HCT116 (cell line): ENCODE measurements at regions not wholly inside any gene's neighbourhood (a gene's known extent, or its start where the extent isn't known, plus 50 kb on each side); places are given as distances from the start of the nearest gene placed in this dataset.

Experiments
- ATAC-seq: fragments of 200-7000 bp; cut with Tn5 transposase; 2 replicates; pipeline ENCODE4 v1.9.1; 2020; ENCODE audit warnings: mild to moderate bottlenecking, moderate library complexity
- BruUV-seq: library from RNA; stranded (reverse); fragments of 400-500 nt; replicated peaks from 2 replicates; lab custom pipeline; 2021; lab: Mats Ljungman, UMichigan
- CTCF ChIA-PET: fragments of 300-600 bp; sonication (Branson Sonifier 250); formaldehyde crosslinking; loops from one replicate; lab custom pipeline; 2021; ENCODE audit warnings: antibody characterized with exemption; lab: Charles Lee
- POLR2A ChIA-PET: fragments of 300-600, 350-600 bp; sonication (Branson Sonifier 250); formaldehyde crosslinking; loops from one replicate; lab custom pipeline; 2021; ENCODE audit warnings: antibody characterized with exemption; lab: Charles Lee
- RAD21 ChIA-PET, 2 experiments: fragments of 300-600 bp; sonication (Branson Sonifier 250); formaldehyde crosslinking; loops; one replicate each; lab custom pipeline; 2023; ENCODE audit warnings: low total read pairs in 2 of 2; ENCODE audit not compliant: uncharacterized antibody in 2 of 2, unreplicated experiment in 2 of 2, low non-redundant PET in 1 of 2; lab: Charles Lee
- DNase-seq: peaks from one replicate; pipeline ENCODE4 v3.0.0-alpha.2; 2010; ENCODE audit warnings: low read depth, low spot score
- H2AFZ ChIP-seq: fragments of 200-600 bp; shearing (Covaris generic), sonication (generic); 2 replicates; pipeline ENCODE4 v1.6.1; 2017; ENCODE audit warnings: low read depth, mixed run types, mixed read lengths, antibody characterized with exemption, low read length; ENCODE audit not compliant: poor library complexity, severe bottlenecking
- H3K27ac ChIP-seq: 2 replicates; pipeline ENCODE4 v1.5.1; 2012; ENCODE audit warnings: low read depth, low read length
- H3K27me3 ChIP-seq: fragments of 200-600 bp; sonication (generic); 2 replicates; pipeline ENCODE4 v1.6.1; 2016; ENCODE audit warnings: mixed run types, low read length, mixed read lengths; ENCODE audit not compliant: insufficient read depth
- H3K36me3 ChIP-seq, 2 experiments: fragments of 200-500 bp in 1 of 2; fragments of 200-600 bp in 1 of 2; sonication (Bioruptor generic) in 1 of 2; sonication (generic) in 1 of 2; 2 replicates each; pipeline versions ENCODE4 v1.5.1 to v1.6.1; 2014 to 2016; ENCODE audit warnings: low read length in 2 of 2, inconsistent platforms in 1 of 2, mixed read lengths in 1 of 2, mixed run types in 1 of 2; ENCODE audit not compliant: insufficient read depth in 2 of 2, control insufficient read depth in 1 of 2
- H3K4me1 ChIP-seq, 2 experiments: fragments of 200-600 bp in 1 of 2; sonication (generic) in 1 of 2; 2 replicates each; pipeline versions ENCODE4 v1.5.1 to v1.6.1; 2012 to 2017; ENCODE audit warnings: low read length in 2 of 2, inconsistent platforms in 1 of 2, mild to moderate bottlenecking in 1 of 2, mixed read lengths in 1 of 2, mixed run types in 1 of 2, moderate library complexity in 1 of 2; ENCODE audit not compliant: insufficient read depth in 2 of 2, control insufficient read depth in 1 of 2
- H3K4me2 ChIP-seq: fragments of 200-600 bp; sonication (generic); 2 replicates; pipeline ENCODE4 v1.6.1; 2017; ENCODE audit warnings: mixed run types, low read length, mixed read lengths
- H3K4me3 ChIP-seq, 2 experiments: fragments of 200-600 bp in 1 of 2; sonication (generic) in 1 of 2; replicated peaks in 1 of 2; 2 replicates each; pipeline ENCODE4 v1.5.1; 2011 to 2016; ENCODE audit warnings: low read length in 2 of 2, control low read depth in 1 of 2, low read depth in 1 of 2, mild to moderate bottlenecking in 1 of 2, mixed read lengths in 1 of 2, mixed run types in 1 of 2
- H3K79me2 ChIP-seq: fragments of 200-600 bp; sonication (generic); 2 replicates; pipeline ENCODE4 v1.6.1; 2017; ENCODE audit warnings: mild to moderate bottlenecking, mixed run types, low read length, moderate library complexity, mixed read lengths; ENCODE audit not compliant: insufficient read depth
- H3K9ac ChIP-seq: fragments of 200-600 bp; sonication (generic); 2 replicates; pipeline ENCODE4 v1.6.1; 2016; ENCODE audit warnings: low read length, mixed read lengths
- H3K9me2 ChIP-seq: fragments of 200-600 bp; sonication (generic), shearing (Covaris generic); 2 replicates; pipeline ENCODE4 v1.6.1; 2017; ENCODE audit warnings: mixed run types, mild to moderate bottlenecking, moderate library complexity; ENCODE audit not compliant: insufficient read depth
- H3K9me3 ChIP-seq, 2 experiments: fragments of 200-500 bp in 1 of 2; fragments of 200-600 bp in 1 of 2; sonication (Bioruptor generic) in 1 of 2; sonication (generic) in 1 of 2; 2 replicates each; pipeline ENCODE4 v1.6.1; 2014 to 2017; ENCODE audit warnings: low read length in 2 of 2, mixed read lengths in 2 of 2, inconsistent platforms in 1 of 2, low read depth in 1 of 2, mild to moderate bottlenecking in 1 of 2, mixed run types in 1 of 2, moderate library complexity in 1 of 2; ENCODE audit not compliant: control insufficient read depth in 1 of 2, insufficient read depth in 1 of 2
- H4K20me1 ChIP-seq: fragments of 200-600 bp; sonication (generic), shearing (Covaris generic); 2 replicates; pipeline ENCODE4 v1.6.1; 2017; ENCODE audit warnings: mixed run types, mild to moderate bottlenecking, moderate library complexity; ENCODE audit not compliant: insufficient read depth
- EGR1 ChIP-seq: IDR thresholded peaks from 2 replicates; pipeline ENCODE4 v1.6.1; 2012; ENCODE audit warnings: low read depth
- ELF1 ChIP-seq: IDR thresholded peaks from 2 replicates; pipeline ENCODE4 v1.6.1; 2012; ENCODE audit warnings: low read depth, borderline replicate concordance
- EZH2 ChIP-seq: fragments of 200-600 bp; sonication (generic); IDR thresholded peaks from 2 replicates; pipeline ENCODE4 v1.6.1; 2017; ENCODE audit warnings: antibody characterized with exemption, mixed run types
- YY1 ChIP-seq: IDR thresholded peaks from 2 replicates; pipeline ENCODE4 v1.6.1; 2011; ENCODE audit warnings: low read length, low read depth, moderate library complexity, mild to moderate bottlenecking; ENCODE audit not compliant: insufficient replicate concordance; ENCODE audit errors: extremely low read depth
- intact Hi-C: fragments of 100-400 bp; cut with micrococcal nuclease; formaldehyde crosslinking; loops from 2 replicates; pipeline ENCODE4 v1.10.0; 2022
- TF ChIP-seq, protein P1 (sequence below): IDR thresholded peaks from 2 replicates; pipeline ENCODE4 v1.6.1; 2012
- TF ChIP-seq, protein P2 (sequence below), 3 experiments: fragments of 200-600 bp in 1 of 3; sonication (generic) in 1 of 3; IDR thresholded peaks in 2 of 3; conservative IDR thresholded peaks in 1 of 3; 2 replicates each; pipeline ENCODE4 v1.5.1; 2012 to 2017; ENCODE audit warnings: low read depth in 2 of 3, low read length in 2 of 3, antibody characterized with exemption in 1 of 3, borderline replicate concordance in 1 of 3, control low read depth in 1 of 3, mild to moderate bottlenecking in 1 of 3, mixed read lengths in 1 of 3, mixed run types in 1 of 3, moderate library complexity in 1 of 3; ENCODE audit not compliant: insufficient read depth in 1 of 3

DNA sequence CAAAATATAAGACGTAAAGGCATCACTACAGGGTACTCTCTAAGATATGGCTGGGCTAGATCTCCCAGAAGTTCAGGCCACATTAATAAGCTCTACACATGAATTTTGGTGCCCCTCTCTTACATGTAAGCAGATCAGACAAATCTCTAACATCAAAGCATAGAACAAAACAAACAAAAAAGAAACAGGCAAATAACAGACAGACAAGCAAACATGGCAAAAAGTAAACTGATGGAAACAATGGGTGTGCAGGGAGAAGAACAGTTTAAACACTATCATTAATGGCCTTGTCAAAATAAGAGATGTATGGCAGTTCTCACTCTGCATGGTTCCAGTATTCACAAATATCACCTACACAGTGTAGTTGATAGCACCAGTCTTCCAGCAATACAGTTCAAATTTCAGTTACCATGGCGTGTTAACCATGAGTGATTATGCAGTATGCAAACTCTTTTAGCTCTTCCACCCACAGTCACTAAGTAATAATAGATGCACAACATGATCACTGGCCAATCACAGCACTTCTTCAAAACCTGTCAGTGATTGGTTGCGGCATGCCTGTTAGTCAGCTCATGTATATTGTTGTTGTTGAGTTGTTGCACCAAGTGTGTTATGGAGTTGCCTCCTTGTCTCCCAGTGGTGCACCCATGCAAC is 110.7 kb upstream of the TLR3 start (continued):
- TF ChIP-seq, protein P1, sequence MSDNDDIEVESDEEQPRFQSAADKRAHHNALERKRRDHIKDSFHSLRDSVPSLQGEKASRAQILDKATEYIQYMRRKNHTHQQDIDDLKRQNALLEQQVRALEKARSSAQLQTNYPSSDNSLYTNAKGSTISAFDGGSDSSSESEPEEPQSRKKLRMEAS, result no peak
- TF ChIP-seq EZH2, result no peak

DNA sequence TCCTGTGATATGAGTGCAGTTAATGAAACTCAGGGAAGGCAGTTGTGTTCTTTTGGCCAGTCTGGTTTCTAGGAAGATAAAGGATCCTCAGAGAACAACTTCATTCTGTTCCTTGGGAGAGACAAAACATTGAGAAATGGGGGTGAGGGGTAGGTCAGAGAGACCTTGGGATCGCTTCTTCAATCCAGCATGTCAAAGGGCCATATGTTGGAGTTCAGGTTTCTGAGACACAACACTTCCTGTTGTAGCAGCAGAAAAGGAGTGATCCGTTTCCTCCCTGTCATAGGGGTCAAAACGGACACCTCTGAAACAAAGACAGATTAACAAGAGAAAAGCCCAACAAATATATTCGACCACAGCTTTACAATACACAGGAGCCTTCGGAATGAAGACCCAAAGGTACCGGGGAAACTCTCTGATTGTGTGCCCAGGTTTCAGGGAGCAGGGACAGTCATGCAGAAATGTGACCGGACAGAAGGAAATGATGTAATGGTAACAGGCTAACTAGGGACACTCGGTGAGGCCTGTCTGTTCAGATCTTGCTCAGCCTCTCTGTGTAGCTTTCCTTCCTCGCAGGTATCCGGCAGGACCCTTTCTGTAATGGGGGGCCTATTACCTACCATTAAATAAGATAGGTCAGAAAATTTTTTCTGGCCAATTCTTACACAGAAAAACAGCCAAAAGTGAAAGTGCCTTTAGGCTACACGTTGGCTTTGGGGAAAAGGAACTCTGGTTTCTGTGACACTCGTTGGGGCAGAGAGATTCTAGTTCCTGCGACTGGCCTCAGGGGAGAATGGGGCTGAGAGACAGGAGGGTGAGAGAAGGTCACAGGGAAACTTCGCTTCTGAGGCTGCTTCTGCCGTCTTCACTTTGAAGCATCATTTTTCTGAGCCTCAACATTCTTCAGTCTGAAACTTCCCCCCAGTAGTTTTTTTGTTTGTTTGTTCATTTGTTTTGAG is 103.3 kb upstream of the TLR3 start:
- intact Hi-C loops, result no loop called here
- no peak overlapping the region for H3K9ac ChIP-seq
- no TSS peak for BruUV-seq
- peaks cover 3 to 7% of the 10 kb centered on the region in 2 experiments; a peak in 2 of 4 replicates for H3K4me1 ChIP-seq
- no peaks in the 10 kb centered on the region for H3K9me2 ChIP-seq
- H3K27ac ChIP-seq, result no peak overlapping the region
- ATAC-seq (no peak), DNase-seq (no peak)
- H3K9me3 ChIP-seq, result no peaks in the 10 kb centered on the region
- H3K36me3 ChIP-seq, result no peaks in the 10 kb centered on the region
- no peak overlapping the region for H3K4me2 ChIP-seq
- no peaks in the 10 kb centered on the region for H3K79me2 ChIP-seq
- ChIA-PET RAD21 (no interaction called here), POLR2A (no interaction called here), CTCF (no interaction called here)
- H3K27me3 ChIP-seq, result no peaks in the 10 kb centered on the region
- TF ChIP-seq EGR1 (no peak), ELF1 (no peak), YY1 (no peak)
- TF ChIP-seq, protein P2, sequence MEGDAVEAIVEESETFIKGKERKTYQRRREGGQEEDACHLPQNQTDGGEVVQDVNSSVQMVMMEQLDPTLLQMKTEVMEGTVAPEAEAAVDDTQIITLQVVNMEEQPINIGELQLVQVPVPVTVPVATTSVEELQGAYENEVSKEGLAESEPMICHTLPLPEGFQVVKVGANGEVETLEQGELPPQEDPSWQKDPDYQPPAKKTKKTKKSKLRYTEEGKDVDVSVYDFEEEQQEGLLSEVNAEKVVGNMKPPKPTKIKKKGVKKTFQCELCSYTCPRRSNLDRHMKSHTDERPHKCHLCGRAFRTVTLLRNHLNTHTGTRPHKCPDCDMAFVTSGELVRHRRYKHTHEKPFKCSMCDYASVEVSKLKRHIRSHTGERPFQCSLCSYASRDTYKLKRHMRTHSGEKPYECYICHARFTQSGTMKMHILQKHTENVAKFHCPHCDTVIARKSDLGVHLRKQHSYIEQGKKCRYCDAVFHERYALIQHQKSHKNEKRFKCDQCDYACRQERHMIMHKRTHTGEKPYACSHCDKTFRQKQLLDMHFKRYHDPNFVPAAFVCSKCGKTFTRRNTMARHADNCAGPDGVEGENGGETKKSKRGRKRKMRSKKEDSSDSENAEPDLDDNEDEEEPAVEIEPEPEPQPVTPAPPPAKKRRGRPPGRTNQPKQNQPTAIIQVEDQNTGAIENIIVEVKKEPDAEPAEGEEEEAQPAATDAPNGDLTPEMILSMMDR (IDR thresholded peaks at IDR 0.05 in 2 of 3, conservative IDR thresholded peaks at IDR 0.05 in 1 of 3; ENCODE audit: borderline replicate concordance in 1 of 3, insufficient read depth in 1 of 3, low read depth in 2 of 3, low read length in 2 of 3), result no peak
- no peak overlapping the region for H3K4me3 ChIP-seq
- no peak overlapping the region for H2AFZ ChIP-seq
- no peaks in the 10 kb centered on the region for H4K20me1 ChIP-seq
